ENCODE measurements at regions not wholly inside any gene's neighbourhood (a gene's known extent, or its start where the extent isn't known, plus 50 kb on each side); places are given as distances from the start of the nearest gene placed in this dataset.

DNA sequence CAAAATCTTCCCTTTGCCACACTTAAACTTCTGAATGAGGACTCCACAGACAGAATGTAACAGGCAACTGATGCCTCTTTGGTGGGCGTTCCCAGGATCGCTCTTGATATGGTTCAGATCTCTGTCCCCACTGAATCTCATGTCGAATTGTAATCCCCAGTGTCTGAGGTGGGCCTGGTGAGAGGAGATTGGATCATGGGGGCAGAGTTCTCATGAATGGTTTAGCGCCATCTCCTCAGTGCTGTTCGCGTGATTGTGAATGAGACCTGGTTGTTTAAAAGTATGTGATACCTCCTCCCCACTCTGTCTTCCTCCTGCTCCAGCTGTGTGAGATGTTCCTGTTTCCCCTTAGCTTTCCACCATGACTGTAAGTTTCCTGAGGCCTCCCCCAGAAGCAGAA is 111.1 kb upstream of the SLC66A3 start:
- Histone ChIP-seq H3K4me2 (ENCODE audit: insufficient read depth, low read length) (no peak overlapping the region), H2AFZ (ENCODE audit: low read length) (no peak overlapping the region), H3K36me3 (ENCODE audit: insufficient read depth, low read length) (no peaks in the 10 kb centered on the region), H3K79me2 (ENCODE audit: insufficient read depth, low read length) (no peaks in the 10 kb centered on the region), H4K20me1 (ENCODE audit: insufficient read depth, low read length) (no peaks in the 10 kb centered on the region), H3K4me3 (ENCODE audit: insufficient read depth, low read length) (no peak overlapping the region), H3K9me3 (ENCODE audit: low read depth, low read length) (peaks cover 1% of the 10 kb centered on the region), H3K27me3 (ENCODE audit: insufficient read depth, low read length) (peaks cover 14% of the 10 kb centered on the region), H3K27ac (ENCODE audit: low read depth, low read length) (no peak overlapping the region), H3K4me1 (ENCODE audit: insufficient read depth, low read length) (no peaks in the 10 kb centered on the region)
- TF ChIP-seq, protein P1, sequence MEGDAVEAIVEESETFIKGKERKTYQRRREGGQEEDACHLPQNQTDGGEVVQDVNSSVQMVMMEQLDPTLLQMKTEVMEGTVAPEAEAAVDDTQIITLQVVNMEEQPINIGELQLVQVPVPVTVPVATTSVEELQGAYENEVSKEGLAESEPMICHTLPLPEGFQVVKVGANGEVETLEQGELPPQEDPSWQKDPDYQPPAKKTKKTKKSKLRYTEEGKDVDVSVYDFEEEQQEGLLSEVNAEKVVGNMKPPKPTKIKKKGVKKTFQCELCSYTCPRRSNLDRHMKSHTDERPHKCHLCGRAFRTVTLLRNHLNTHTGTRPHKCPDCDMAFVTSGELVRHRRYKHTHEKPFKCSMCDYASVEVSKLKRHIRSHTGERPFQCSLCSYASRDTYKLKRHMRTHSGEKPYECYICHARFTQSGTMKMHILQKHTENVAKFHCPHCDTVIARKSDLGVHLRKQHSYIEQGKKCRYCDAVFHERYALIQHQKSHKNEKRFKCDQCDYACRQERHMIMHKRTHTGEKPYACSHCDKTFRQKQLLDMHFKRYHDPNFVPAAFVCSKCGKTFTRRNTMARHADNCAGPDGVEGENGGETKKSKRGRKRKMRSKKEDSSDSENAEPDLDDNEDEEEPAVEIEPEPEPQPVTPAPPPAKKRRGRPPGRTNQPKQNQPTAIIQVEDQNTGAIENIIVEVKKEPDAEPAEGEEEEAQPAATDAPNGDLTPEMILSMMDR (IDR thresholded peaks at IDR 0.05; ENCODE audit: extremely low read depth, low read depth, low read length): no peak
- no peak for DNase-seq (ENCODE audit: insufficient read length, low spot score, missing footprints)

DNA sequence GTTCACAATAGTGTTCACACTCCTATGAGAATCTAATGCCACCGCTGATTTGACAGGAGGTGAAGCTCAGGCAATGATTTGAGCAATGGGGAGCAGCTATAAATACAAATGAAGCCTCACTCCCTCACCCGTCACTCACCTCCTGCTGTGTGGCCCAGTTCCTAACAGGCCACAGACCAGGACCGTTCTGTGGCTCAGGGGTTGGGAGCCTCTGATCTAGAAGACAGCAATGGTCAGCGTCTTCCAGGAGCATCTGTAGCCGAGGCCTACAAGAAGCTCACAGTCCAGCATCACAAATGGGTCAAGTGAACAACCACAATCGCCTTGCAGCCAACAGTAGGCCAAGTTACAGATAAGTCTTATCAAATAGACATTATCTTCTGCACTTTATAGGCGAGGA is 110.0 kb upstream of the SLC66A3 start:
- no peaks in the 10 kb centered on the region for H3K9me3 ChIP-seq (ENCODE audit: low read depth, low read length)
- H3K79me2 ChIP-seq (ENCODE audit: insufficient read depth, low read length): no peaks in the 10 kb centered on the region
- H3K4me3 ChIP-seq (ENCODE audit: insufficient read depth, low read length): no peak overlapping the region
- H3K27ac ChIP-seq (ENCODE audit: low read depth, low read length): no peak overlapping the region
- H3K4me1 ChIP-seq (ENCODE audit: insufficient read depth, low read length): no peaks in the 10 kb centered on the region
- no peak for DNase-seq (ENCODE audit: insufficient read length, low spot score, missing footprints)
- no peaks in the 10 kb centered on the region for H3K36me3 ChIP-seq (ENCODE audit: insufficient read depth, low read length)
- no peak overlapping the region for H3K4me2 ChIP-seq (ENCODE audit: insufficient read depth, low read length)
- no peak overlapping the region for H2AFZ ChIP-seq (ENCODE audit: low read length)
- H4K20me1 ChIP-seq (ENCODE audit: insufficient read depth, low read length): no peaks in the 10 kb centered on the region
- peaks cover 20% of the 10 kb centered on the region for H3K27me3 ChIP-seq (ENCODE audit: insufficient read depth, low read length)
- TF ChIP-seq, protein P1 (IDR thresholded peaks at IDR 0.05; ENCODE audit: extremely low read depth, low read depth, low read length): no peak

DNA sequence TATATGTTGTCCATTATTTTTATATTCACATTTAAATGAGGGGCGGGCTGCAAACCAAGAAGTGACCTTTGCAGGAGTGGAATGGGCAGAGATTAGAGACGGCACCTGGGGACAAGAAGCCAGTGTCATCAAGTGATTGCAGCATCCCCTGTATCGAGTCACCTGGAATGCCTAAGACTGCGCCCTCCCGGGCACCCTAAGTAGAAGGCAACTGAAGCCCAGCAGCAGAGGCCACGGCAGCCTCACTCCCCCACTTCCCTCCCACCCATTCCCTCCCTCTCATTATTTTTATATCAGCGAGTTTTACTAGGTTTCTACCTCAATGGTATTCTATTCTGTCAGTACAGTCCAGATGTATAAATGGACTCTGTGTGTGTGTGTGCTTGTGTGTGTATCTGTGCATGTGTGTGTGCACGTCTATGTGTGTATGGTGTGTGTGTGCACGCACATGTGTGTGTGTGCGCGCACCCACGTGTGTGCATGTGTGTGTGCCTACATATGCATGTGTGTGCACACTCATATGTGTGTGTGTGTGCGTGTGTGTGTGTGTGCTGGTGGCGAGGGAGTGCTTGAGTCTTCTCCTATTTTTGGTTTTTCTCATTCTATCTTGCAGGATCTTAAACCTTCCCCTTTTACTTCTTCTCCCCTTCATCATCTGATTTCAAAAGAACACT is 106.8 kb upstream of the SLC66A3 start:
- H3K27ac ChIP-seq (ENCODE audit: low read depth, low read length): no peak overlapping the region
- peaks cover 12% of the 10 kb centered on the region for H3K27me3 ChIP-seq (ENCODE audit: insufficient read depth, low read length)
- H3K36me3 ChIP-seq (ENCODE audit: insufficient read depth, low read length): no peaks in the 10 kb centered on the region
- no peaks in the 10 kb centered on the region for H4K20me1 ChIP-seq (ENCODE audit: insufficient read depth, low read length)
- H3K9me3 ChIP-seq (ENCODE audit: low read depth, low read length): no peaks in the 10 kb centered on the region
- H3K4me2 ChIP-seq (ENCODE audit: insufficient read depth, low read length): no peak overlapping the region
- H3K4me1 ChIP-seq (ENCODE audit: insufficient read depth, low read length): no peaks in the 10 kb centered on the region
- H3K4me3 ChIP-seq (ENCODE audit: insufficient read depth, low read length): no peak overlapping the region
- no peak for DNase-seq (ENCODE audit: insufficient read length, low spot score, missing footprints)
- TF ChIP-seq, protein P1 (IDR thresholded peaks at IDR 0.05; ENCODE audit: extremely low read depth, low read depth, low read length): no peak
- H3K79me2 ChIP-seq (ENCODE audit: insufficient read depth, low read length): no peaks in the 10 kb centered on the region
- H2AFZ ChIP-seq (ENCODE audit: low read length): no peak overlapping the region

DNA sequence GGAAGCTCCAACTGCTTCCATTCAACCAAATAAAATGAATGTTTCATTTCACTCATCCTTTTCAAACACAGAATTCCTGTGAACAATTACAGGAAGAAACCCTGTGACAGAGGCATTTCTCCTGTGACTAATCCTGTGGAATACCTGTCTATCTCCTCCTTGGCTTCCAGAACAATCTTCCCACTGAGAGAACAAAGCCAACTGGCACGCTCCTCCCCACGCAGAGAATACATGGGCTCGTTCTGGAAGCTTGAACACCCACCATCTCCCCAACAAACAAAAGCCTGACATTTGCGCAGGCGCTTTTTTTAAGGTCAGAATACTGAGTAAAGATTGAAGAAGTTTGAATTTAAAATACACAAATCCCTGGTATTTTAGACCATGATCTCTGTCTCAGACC is 104.7 kb upstream of the SLC66A3 start:
- no peak overlapping the region for H2AFZ ChIP-seq (ENCODE audit: low read length)
- DNase-seq (ENCODE audit: insufficient read length, low spot score, missing footprints): no peak
- H3K36me3 ChIP-seq (ENCODE audit: insufficient read depth, low read length): no peaks in the 10 kb centered on the region
- no peak overlapping the region for H3K4me2 ChIP-seq (ENCODE audit: insufficient read depth, low read length)
- no peaks in the 10 kb centered on the region for H3K9me3 ChIP-seq (ENCODE audit: low read depth, low read length)
- no peak overlapping the region for H3K27ac ChIP-seq (ENCODE audit: low read depth, low read length)
- TF ChIP-seq, protein P1 (IDR thresholded peaks at IDR 0.05; ENCODE audit: extremely low read depth, low read depth, low read length): no peak
- no peaks in the 10 kb centered on the region for H3K4me1 ChIP-seq (ENCODE audit: insufficient read depth, low read length)
- H3K79me2 ChIP-seq (ENCODE audit: insufficient read depth, low read length): no peaks in the 10 kb centered on the region
- H3K4me3 ChIP-seq (ENCODE audit: insufficient read depth, low read length): no peak overlapping the region
- H4K20me1 ChIP-seq (ENCODE audit: insufficient read depth, low read length): no peaks in the 10 kb centered on the region
- H3K27me3 ChIP-seq (ENCODE audit: insufficient read depth, low read length): peaks cover 19% of the 10 kb centered on the region

All from osteoblast (primary cell).